ENCODE measurements at regions not wholly inside any gene's neighbourhood (a gene's known extent, or its start where the extent isn't known, plus 50 kb on each side); places are given as distances from the start of the nearest gene placed in this dataset.

- Histone ChIP-seq H4K20me1 (ENCODE audit: insufficient read depth, low read length) (no peaks in the 10 kb centered on the region), H3K4me1 (ENCODE audit: insufficient read depth, low read length, poor library complexity, severe bottlenecking) (no peaks in the 10 kb centered on the region), H3K4me3 (ENCODE audit: low read depth, low read length, poor library complexity, severe bottlenecking) (no peak overlapping the region), H3K9me2 (ENCODE audit: insufficient read depth, low read length) (no peaks in the 10 kb centered on the region), H3K9me3 (ENCODE audit: low read length) (no peaks in the 10 kb centered on the region), H3K79me2 (ENCODE audit: insufficient read depth, low read depth, low read length) (no peaks in the 10 kb centered on the region), H3K27ac (ENCODE audit: low read depth, low read length, poor library complexity, severe bottlenecking) (no peak overlapping the region), H2AFZ (ENCODE audit: low read length) (no peak overlapping the region), H3K4me2 (ENCODE audit: low read length) (no peak overlapping the region), H3K36me3 (ENCODE audit: insufficient read depth, low read length) (no peaks in the 10 kb centered on the region)
- ChIA-PET POLR2A (interaction anchor here (0.6 to 0.7 kb wide), 2 partner anchors 177 to 461 kb away, joined by 3 to 4 read pairs; no protein-coding TSS in a partner anchor), CTCF (ENCODE audit: unreplicated experiment) (no interaction called here)
- DNase-seq (ENCODE audit: low spot score) = no peak
- TF ChIP-seq CTCF (conservative IDR thresholded peaks at IDR 0.05; ENCODE audit: low read length) (no peak), EZH2phosphoT487 (IDR thresholded peaks at IDR 0.05; ENCODE audit: borderline replicate concordance, low read depth, low read length) (no peak)
- BruUV-seq (replicated peaks) = no TSS peak
- intact Hi-C loops (cut with micrococcal nuclease; ENCODE audit: unreplicated experiment) = no loop called here
Measured at GRCh38 chr3:84260596-84260995, 698.2 kb upstream of the CADM2 start.

- no peak for DNase-seq (ENCODE audit: low spot score)
- intact Hi-C loops (cut with micrococcal nuclease; ENCODE audit: unreplicated experiment) = no loop called here
- POLR2A ChIA-PET = no interaction called here
- no peak overlapping the region for H3K4me3 ChIP-seq (ENCODE audit: low read depth, low read length, poor library complexity, severe bottlenecking)
- peaks cover 4% of the 10 kb centered on the region; the same call in 1 of the 2 replicates for H3K9me3 ChIP-seq (ENCODE audit: low read length)
- no TSS peak for BruUV-seq (replicated peaks)
- no peak for TF ChIP-seq CTCF (conservative IDR thresholded peaks at IDR 0.05; ENCODE audit: low read length)
- TF ChIP-seq EZH2phosphoT487 (IDR thresholded peaks at IDR 0.05; ENCODE audit: borderline replicate concordance, low read depth, low read length) = no peak
- CTCF ChIA-PET (ENCODE audit: unreplicated experiment) = no interaction called here
- no peak overlapping the region for H3K4me2 ChIP-seq (ENCODE audit: low read length)
- H3K9me2 ChIP-seq (ENCODE audit: insufficient read depth, low read length) = no peaks in the 10 kb centered on the region
- H3K36me3 ChIP-seq (ENCODE audit: insufficient read depth, low read length) = no peaks in the 10 kb centered on the region
- no peaks in the 10 kb centered on the region for H3K4me1 ChIP-seq (ENCODE audit: insufficient read depth, low read length, poor library complexity, severe bottlenecking)
- H3K27ac ChIP-seq (ENCODE audit: low read depth, low read length, poor library complexity, severe bottlenecking) = no peak overlapping the region
- no peaks in the 10 kb centered on the region for H3K79me2 ChIP-seq (ENCODE audit: insufficient read depth, low read depth, low read length)
- H4K20me1 ChIP-seq (ENCODE audit: insufficient read depth, low read length) = no peaks in the 10 kb centered on the region
- no peak overlapping the region for H2AFZ ChIP-seq (ENCODE audit: low read length)
Measured at GRCh38 chr3:84265768-84266167, 693.0 kb upstream of the CADM2 start.

- Histone ChIP-seq H3K4me1 (ENCODE audit: insufficient read depth, low read length, poor library complexity, severe bottlenecking) (no peaks in the 10 kb centered on the region), H3K9me2 (ENCODE audit: insufficient read depth, low read length) (no peaks in the 10 kb centered on the region), H3K4me3 (ENCODE audit: low read depth, low read length, poor library complexity, severe bottlenecking) (no peak overlapping the region), H3K9me3 (ENCODE audit: low read length) (no peaks in the 10 kb centered on the region), H3K79me2 (ENCODE audit: insufficient read depth, low read depth, low read length) (no peaks in the 10 kb centered on the region), H3K36me3 (ENCODE audit: insufficient read depth, low read length) (no peaks in the 10 kb centered on the region), H2AFZ (ENCODE audit: low read length) (no peak overlapping the region), H3K4me2 (ENCODE audit: low read length) (no peak overlapping the region), H3K27ac (ENCODE audit: low read depth, low read length, poor library complexity, severe bottlenecking) (no peak overlapping the region), H4K20me1 (ENCODE audit: insufficient read depth, low read length) (no peaks in the 10 kb centered on the region)
- TF ChIP-seq EZH2phosphoT487 (IDR thresholded peaks at IDR 0.05; ENCODE audit: borderline replicate concordance, low read depth, low read length) (no peak), CTCF (conservative IDR thresholded peaks at IDR 0.05; ENCODE audit: low read length) (no peak)
- DNase-seq (ENCODE audit: low spot score) = no peak
- ChIA-PET POLR2A (no interaction called here), CTCF (ENCODE audit: unreplicated experiment) (no interaction called here)
- no TSS peak for BruUV-seq (replicated peaks)
- intact Hi-C loops (cut with micrococcal nuclease; ENCODE audit: unreplicated experiment) = no loop called here
Measured at GRCh38 chr3:84275532-84275931, 683.3 kb upstream of the CADM2 start.

All from OCI-LY7 (cell line).